Activated CD4-positive, alpha-beta T cell treated with anti-CD3 and anti-CD28 coated beads, Interleukin-2, amount 50 U/mL, for 16 hours (primary cell): ENCODE measurements at regions not wholly inside any gene's neighbourhood (a gene's known extent, or its start where the extent isn't known, plus 50 kb on each side); places are given as distances from the start of the nearest gene placed in this dataset.

Experiments used
- DNase-seq: peaks from one replicate; pipeline ENCODE4 v3.0.0-alpha.2; 2020

- DNase-seq, result no peak
These were observed 54.0 kb upstream of the GTF3A start for GRCh38 chr13:27370305-27370872.

- DNase-seq, result no peak
These were observed 52.5 kb upstream of the GTF3A start for GRCh38 chr13:27371932-27372331.

- no peak for DNase-seq
These were observed 51.5 kb upstream of the GTF3A start for GRCh38 chr13:27372896-27373295.

- DNase-seq, result no peak
These were observed 50.2 kb upstream of the GTF3A start for GRCh38 chr13:27374126-27374613.
